Stimulated activated CD4-positive, alpha-beta T cell treated with anti-CD3 and anti-CD28 coated beads, Interleukin-4, amount 100 ng/mL, for 1 hour (primary cell): ENCODE measurements at regions not wholly inside any gene's neighbourhood (a gene's known extent, or its start where the extent isn't known, plus 50 kb on each side); places are given as distances from the start of the nearest gene placed in this dataset.

Experiments
- DNase-seq: peaks from one replicate; pipeline ENCODE4 v3.0.0-alpha.2; 2020

GRCh38 chr6:6897140-6897539 lies 210.6 kb upstream of the RREB1 start:
- DNase-seq = no peak

GRCh38 chr6:6900569-6901204 lies 207.1 kb upstream of the RREB1 start:
- DNase-seq = no peak

- no peak for DNase-seq
These were observed 206.5 kb upstream of the RREB1 start for GRCh38 chr6:6901205-6901719.

GRCh38 chr6:6901945-6902344 lies 205.8 kb upstream of the RREB1 start:
- no peak for DNase-seq

GRCh38 chr6:6905961-6906518 lies 201.7 kb upstream of the RREB1 start:
- DNase-seq = no peak

GRCh38 chr6:6906570-6907213 lies 201.1 kb upstream of the RREB1 start:
- DNase-seq = no peak

- DNase-seq = no peak
These were observed 200.5 kb upstream of the RREB1 start for GRCh38 chr6:6907286-6907685.

GRCh38 chr6:6908121-6908520 lies 199.6 kb upstream of the RREB1 start:
- no peak for DNase-seq

- no peak for DNase-seq
These were observed 198.7 kb upstream of the RREB1 start for GRCh38 chr6:6909111-6909510.

- no peak for DNase-seq
These were observed 196.9 kb upstream of the RREB1 start for GRCh38 chr6:6910734-6911295.

GRCh38 chr6:6911391-6911790 lies 196.4 kb upstream of the RREB1 start:
- DNase-seq = no peak

GRCh38 chr6:6912817-6913744 lies 194.7 kb upstream of the RREB1 start:
- no peak for DNase-seq

- DNase-seq = no peak
These were observed 192.5 kb upstream of the RREB1 start for GRCh38 chr6:6915219-6915618.

GRCh38 chr6:6915813-6916547 lies 191.8 kb upstream of the RREB1 start:
- DNase-seq = no peak

- no peak for DNase-seq
These were observed 191.2 kb upstream of the RREB1 start for GRCh38 chr6:6916598-6916997.

GRCh38 chr6:6918216-6918983 lies 189.4 kb upstream of the RREB1 start:
- peak; percentile 74 for DNase-seq

GRCh38 chr6:6919173-6919572 lies 188.6 kb upstream of the RREB1 start:
- DNase-seq = no peak

GRCh38 chr6:6920114-6920986 lies 187.4 kb upstream of the RREB1 start:
- no peak for DNase-seq

- no peak for DNase-seq
These were observed 186.8 kb upstream of the RREB1 start for GRCh38 chr6:6920987-6921313.

GRCh38 chr6:6922166-6922565 lies 185.6 kb upstream of the RREB1 start:
- DNase-seq = no peak

GRCh38 chr6:6923605-6924004 lies 184.2 kb upstream of the RREB1 start:
- DNase-seq = no peak
